ENCODE measurements at regions not wholly inside any gene's neighbourhood (a gene's known extent, or its start where the extent isn't known, plus 50 kb on each side); places are given as distances from the start of the nearest gene placed in this dataset.

DNA sequence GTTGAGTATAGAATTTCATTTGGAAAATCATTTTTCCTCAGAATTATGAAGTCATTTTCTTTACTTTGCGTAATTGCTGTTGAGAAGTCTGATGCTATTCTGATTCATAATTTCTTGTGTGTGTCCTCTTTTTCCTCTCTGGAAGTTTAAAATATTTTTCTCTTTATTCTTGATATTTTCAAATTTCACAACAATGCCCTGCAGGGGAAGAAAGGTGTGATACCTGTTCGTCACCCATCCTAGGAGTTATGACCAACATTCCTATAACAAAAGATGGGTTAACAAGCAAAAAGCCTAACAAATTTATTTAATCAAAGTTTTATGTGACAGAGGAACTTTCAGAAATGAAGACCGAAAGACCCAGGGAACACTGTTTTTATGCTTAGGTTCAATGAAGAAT, 171.5 kb upstream of the AKIRIN2 start:
- no peak for DNase-seq (ENCODE audit: low read depth)
- H3K4me3 ChIP-seq (ENCODE audit: low read depth, low read length), result no peak overlapping the region
- TF ChIP-seq CTCF (IDR thresholded peaks at IDR 0.05; ENCODE audit: control insufficient read depth, extremely low read depth, insufficient read depth), result no peak

GRCh38 chr6:87870556-87870955, 168.5 kb upstream of the AKIRIN2 start:
- no peak for TF ChIP-seq CTCF (IDR thresholded peaks at IDR 0.05; ENCODE audit: control insufficient read depth, extremely low read depth, insufficient read depth)
- DNase-seq (ENCODE audit: low read depth), result no peak
- no peak overlapping the region for H3K4me3 ChIP-seq (ENCODE audit: low read depth, low read length)

GRCh38 chr6:87869064-87869905, 167.3 kb upstream of the AKIRIN2 start:
- no peak overlapping the region for H3K4me3 ChIP-seq (ENCODE audit: low read depth, low read length)
- DNase-seq (ENCODE audit: low read depth), result no peak
- no peak for TF ChIP-seq CTCF (IDR thresholded peaks at IDR 0.05; ENCODE audit: control insufficient read depth, extremely low read depth, insufficient read depth)

DNA sequence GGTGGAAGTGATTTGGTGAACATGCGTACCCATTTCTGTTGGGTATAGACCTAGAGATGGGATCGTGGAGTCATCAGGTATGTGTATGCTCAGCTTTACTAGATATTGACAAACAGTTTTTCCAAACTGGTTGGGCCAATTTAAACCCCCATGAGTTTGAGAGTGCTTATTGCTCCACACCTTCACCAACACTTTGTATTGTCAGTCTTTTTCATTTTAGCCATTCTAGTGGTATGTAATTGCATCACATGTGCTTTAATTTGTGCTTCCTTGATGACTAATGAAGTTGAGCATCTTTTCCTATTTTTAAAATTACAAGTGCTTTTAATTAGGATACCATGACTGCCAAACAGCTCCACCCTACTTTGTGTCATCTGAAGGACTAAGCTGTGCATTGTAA, 158.9 kb upstream of the AKIRIN2 start:
- no peak for DNase-seq (ENCODE audit: low read depth)
- no peak for TF ChIP-seq CTCF (IDR thresholded peaks at IDR 0.05; ENCODE audit: control insufficient read depth, extremely low read depth, insufficient read depth)

DNA sequence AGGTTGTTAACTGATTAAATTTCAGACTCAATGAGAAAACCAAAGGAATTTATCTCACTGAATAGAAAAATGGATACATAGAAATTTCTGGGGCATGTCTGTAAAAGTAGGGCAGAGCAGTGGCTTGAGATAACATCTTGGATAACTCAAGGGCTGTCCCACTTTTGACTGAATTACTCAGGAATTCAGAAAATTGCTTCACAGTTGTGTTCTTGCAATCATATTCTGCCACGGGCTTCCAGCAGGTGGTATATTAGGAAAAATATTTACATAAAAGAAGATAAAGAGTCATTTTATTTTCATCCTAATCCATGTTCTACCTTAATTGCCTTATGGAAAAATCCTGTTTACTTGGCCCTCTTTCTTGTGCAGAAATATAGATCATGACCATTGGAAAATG, 156.4 kb upstream of the AKIRIN2 start:
- H3K4me3 ChIP-seq (ENCODE audit: low read depth, low read length), result no peak overlapping the region
- no peak for DNase-seq (ENCODE audit: low read depth)
- no peak for TF ChIP-seq CTCF (IDR thresholded peaks at IDR 0.05; ENCODE audit: control insufficient read depth, extremely low read depth, insufficient read depth)

More for the DNA sequence above, 158.9 kb upstream of the AKIRIN2 start:
- H3K4me3 ChIP-seq (ENCODE audit: low read depth, low read length), result no peak overlapping the region

- DNase-seq (ENCODE audit: low read depth), result no peak
- TF ChIP-seq CTCF (IDR thresholded peaks at IDR 0.05; ENCODE audit: control insufficient read depth, extremely low read depth, insufficient read depth), result no peak
- no peak overlapping the region for H3K4me3 ChIP-seq (ENCODE audit: low read depth, low read length)
Measured at GRCh38 chr6:87851674-87852299, 149.8 kb upstream of the AKIRIN2 start.
